Uterus (tissue), 3 donors: ENCODE measurements at regions not wholly inside any gene's neighbourhood (a gene's known extent, or its start where the extent isn't known, plus 50 kb on each side); places are given as distances from the start of the nearest gene placed in this dataset.

Experiments used
- DNase-seq, 2 donors: peaks; one replicate each; pipeline ENCODE4 v3.0.0-alpha.2; 2019 to 2020
- H3K27ac ChIP-seq, 2 donors: fragments of 200-600 bp; sonication (generic); 1 replicate in 1 of 2; 2 replicates in 1 of 2; pipeline ENCODE4 v1.5.1; 2016 to 2018
- H3K27me3 ChIP-seq, 2 donors: fragments of 200-600 bp; sonication (generic); one replicate each; pipeline ENCODE4 v1.5.1; 2018 to 2019; ENCODE audit warnings: control low read depth in 1 of 2
- H3K36me3 ChIP-seq, 2 donors: fragments of 200-600 bp; sonication (generic); one replicate each; pipeline ENCODE4 v1.5.1; 2019; ENCODE audit warnings: control low read depth in 1 of 2
- H3K4me1 ChIP-seq, 2 donors: fragments of 200-600 bp; sonication (generic); one replicate each; pipeline ENCODE4 v1.5.1; 2018 to 2019; ENCODE audit warnings: control low read depth in 1 of 2
- H3K4me3 ChIP-seq, 2 donors: fragments of 200-600 bp; sonication (generic); 1 replicate in 1 of 2; 2 replicates in 1 of 2; pipeline ENCODE4 v1.5.1; 2018 to 2019; ENCODE audit warnings: mild to moderate bottlenecking in 1 of 2
- H3K9me3 ChIP-seq, 2 donors: fragments of 200-600 bp; sonication (generic); one replicate each; pipeline ENCODE4 v1.5.1; 2019; ENCODE audit warnings: control low read depth in 1 of 2
- POLR2A ChIP-seq, 2 donors: fragments of 450-650 bp; IDR thresholded peaks; one replicate each; pipeline ENCODE4 v1.6.1; 2016; ENCODE audit warnings: antibody characterized with exemption in 2 of 2, mild to moderate bottlenecking in 1 of 2, moderate library complexity in 1 of 2
- intact Hi-C: fragments of 100-400 bp; cut with DNase I; formaldehyde crosslinking; loops from one replicate; pipeline ENCODE4 v1.15.1; 2023; ENCODE audit warnings: low total_unique reads
- TF ChIP-seq, protein P1 (sequence below), 4 experiments: fragments of 200-600 bp in 2 of 4; fragments of 450-650 bp in 2 of 4; sonication (generic) in 2 of 4; IDR thresholded peaks; one replicate each; pipeline ENCODE4 v1.5.1; 2016 to 2019; ENCODE audit warnings: antibody characterized with exemption in 4 of 4, mild to moderate bottlenecking in 2 of 4, moderate library complexity in 1 of 4
- donor health status: DM: yes; HTN: yes; CAD: no.

DNA sequence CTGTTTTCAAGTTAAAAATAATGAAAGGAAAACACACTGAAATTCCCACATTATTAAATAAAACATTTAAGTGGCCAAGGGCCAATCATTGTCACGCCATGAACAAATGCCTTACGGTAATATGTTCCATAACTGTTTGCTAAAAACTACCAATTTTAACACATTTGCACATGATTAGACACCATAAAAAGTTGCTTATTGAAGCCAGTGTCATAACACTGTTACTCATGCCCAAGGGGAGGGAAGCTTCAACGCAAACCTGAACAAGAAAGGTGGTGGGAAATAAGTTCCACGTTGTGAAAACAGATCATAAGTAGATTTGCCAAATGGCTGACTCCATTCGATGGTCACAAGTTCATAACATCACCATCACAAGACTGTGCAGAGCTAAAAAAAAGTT is 739.3 kb upstream of the FAM241A start:
- H3K9me3 ChIP-seq, result no peaks in the 10 kb centered on the region
- H3K4me1 ChIP-seq, result no peaks in the 10 kb centered on the region
- no peak overlapping the region for H3K4me3 ChIP-seq
- intact Hi-C loops, result no loop called here
- no peaks in the 10 kb centered on the region for H3K27me3 ChIP-seq
- no peaks in the 10 kb centered on the region for H3K36me3 ChIP-seq
- no peak overlapping the region for H3K27ac ChIP-seq
- TF ChIP-seq, protein P1, sequence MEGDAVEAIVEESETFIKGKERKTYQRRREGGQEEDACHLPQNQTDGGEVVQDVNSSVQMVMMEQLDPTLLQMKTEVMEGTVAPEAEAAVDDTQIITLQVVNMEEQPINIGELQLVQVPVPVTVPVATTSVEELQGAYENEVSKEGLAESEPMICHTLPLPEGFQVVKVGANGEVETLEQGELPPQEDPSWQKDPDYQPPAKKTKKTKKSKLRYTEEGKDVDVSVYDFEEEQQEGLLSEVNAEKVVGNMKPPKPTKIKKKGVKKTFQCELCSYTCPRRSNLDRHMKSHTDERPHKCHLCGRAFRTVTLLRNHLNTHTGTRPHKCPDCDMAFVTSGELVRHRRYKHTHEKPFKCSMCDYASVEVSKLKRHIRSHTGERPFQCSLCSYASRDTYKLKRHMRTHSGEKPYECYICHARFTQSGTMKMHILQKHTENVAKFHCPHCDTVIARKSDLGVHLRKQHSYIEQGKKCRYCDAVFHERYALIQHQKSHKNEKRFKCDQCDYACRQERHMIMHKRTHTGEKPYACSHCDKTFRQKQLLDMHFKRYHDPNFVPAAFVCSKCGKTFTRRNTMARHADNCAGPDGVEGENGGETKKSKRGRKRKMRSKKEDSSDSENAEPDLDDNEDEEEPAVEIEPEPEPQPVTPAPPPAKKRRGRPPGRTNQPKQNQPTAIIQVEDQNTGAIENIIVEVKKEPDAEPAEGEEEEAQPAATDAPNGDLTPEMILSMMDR (IDR thresholded peaks at IDR 0.05), result no peak
- TF ChIP-seq POLR2A (IDR thresholded peaks at IDR 0.05), result no peak
- DNase-seq, result no peak

DNA sequence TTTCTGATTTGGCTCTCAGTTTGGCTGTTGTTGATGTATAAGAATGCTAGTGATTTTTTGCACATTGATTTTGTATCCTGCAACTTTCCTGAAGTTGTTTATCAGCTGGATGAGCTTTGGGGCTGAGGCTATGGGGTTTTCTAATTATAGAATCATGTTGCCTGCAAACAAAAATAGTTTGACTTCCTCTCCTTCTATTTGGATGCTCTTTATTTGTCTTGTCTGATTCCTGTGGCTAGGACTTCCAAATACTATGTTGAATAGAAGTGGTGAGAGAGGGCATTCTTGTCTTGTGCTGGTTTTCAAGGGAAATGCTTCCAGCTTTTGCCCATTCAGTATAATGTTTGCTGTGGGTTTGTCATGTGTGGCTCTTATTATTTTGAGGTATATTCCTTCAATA is 734.7 kb upstream of the FAM241A start:
- intact Hi-C loops, result no loop called here
- H3K27me3 ChIP-seq, result no peaks in the 10 kb centered on the region
- H3K9me3 ChIP-seq, result no peaks in the 10 kb centered on the region
- DNase-seq, result no peak
- H3K4me3 ChIP-seq, result no peak overlapping the region
- no peak overlapping the region for H3K27ac ChIP-seq
- no peak for TF ChIP-seq POLR2A (IDR thresholded peaks at IDR 0.05)
- TF ChIP-seq, protein P1 (IDR thresholded peaks at IDR 0.05), result no peak
- no peaks in the 10 kb centered on the region for H3K4me1 ChIP-seq
- no peaks in the 10 kb centered on the region for H3K36me3 ChIP-seq

DNA sequence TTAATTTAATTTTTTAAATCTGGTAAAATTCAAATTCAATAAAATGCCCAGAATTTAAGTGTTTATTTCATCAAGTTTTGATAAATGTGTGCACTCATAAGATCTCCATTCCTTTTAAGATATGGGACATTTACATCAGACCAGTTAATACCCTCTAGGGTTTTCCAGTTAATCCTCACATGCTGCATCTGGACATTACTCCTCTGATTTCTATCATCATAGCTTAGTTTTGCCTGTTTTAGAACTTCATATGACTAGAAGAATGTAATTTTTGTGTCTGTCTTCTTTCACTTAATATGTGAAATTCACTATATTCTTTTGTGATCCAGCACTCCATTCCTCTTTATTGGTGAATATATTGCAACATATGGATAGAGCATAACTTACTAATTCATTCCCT is 727.7 kb upstream of the FAM241A start:
- intact Hi-C loops, result no loop called here
- Histone ChIP-seq H3K27me3 (no peaks in the 10 kb centered on the region), H3K4me3 (no peak overlapping the region), H3K9me3 (no peaks in the 10 kb centered on the region), H3K27ac (no peak overlapping the region), H3K4me1 (no peaks in the 10 kb centered on the region), H3K36me3 (no peaks in the 10 kb centered on the region)
- TF ChIP-seq, protein P1 (IDR thresholded peaks at IDR 0.05), result no peak
- TF ChIP-seq POLR2A (IDR thresholded peaks at IDR 0.05), result no peak
- DNase-seq, result no peak

DNA sequence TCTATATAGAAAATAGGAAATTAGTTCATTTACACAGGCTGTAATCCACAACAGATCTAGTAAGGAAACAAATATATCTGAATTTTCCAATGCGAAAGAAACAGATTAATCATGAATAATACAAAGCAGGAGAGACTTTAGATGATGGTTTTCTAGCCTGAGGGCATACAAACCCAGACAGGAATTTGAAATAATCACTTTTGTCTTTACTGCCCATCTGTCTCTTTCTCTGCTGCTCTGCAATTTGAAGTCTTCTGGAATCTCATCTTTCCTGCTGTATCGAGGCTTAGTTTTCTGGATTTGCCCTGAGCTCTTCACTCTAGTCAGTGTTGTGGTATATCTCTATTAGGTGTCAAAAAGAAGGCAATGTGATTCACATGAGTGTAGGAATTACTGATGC is 711.8 kb upstream of the FAM241A start:
- TF ChIP-seq, protein P1 (IDR thresholded peaks at IDR 0.05), result no peak
- TF ChIP-seq POLR2A (IDR thresholded peaks at IDR 0.05), result no peak
- DNase-seq, result no peak
- Histone ChIP-seq H3K36me3 (no peaks in the 10 kb centered on the region), H3K27ac (no peak overlapping the region), H3K27me3 (no peaks in the 10 kb centered on the region), H3K4me1 (no peaks in the 10 kb centered on the region), H3K9me3 (no peaks in the 10 kb centered on the region), H3K4me3 (no peak overlapping the region)
- intact Hi-C loops, result no loop called here

DNA sequence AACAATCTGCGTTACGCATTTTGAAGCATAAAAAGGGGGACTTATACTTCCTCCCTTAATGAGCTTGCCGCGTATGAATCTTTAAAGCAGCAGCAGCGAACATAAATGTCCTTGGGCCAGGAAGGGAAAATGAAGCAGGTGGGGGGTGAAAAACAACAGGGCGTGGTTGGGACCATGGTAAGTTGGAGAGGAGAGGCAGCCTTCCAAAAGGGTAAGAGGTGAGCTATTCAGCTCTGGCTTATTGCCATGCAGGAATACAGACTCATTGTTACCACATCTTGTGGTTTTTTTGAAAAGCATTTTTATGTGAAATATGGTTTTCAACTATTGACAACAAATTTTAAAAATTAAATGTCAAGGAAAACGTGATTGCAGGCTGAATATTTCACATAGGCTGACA is 710.7 kb upstream of the FAM241A start:
- TF ChIP-seq, protein P1 (IDR thresholded peaks at IDR 0.05), result no peak
- no peak for TF ChIP-seq POLR2A (IDR thresholded peaks at IDR 0.05)
- intact Hi-C loops, result no loop called here
- H3K4me1 ChIP-seq, result no peaks in the 10 kb centered on the region
- no peaks in the 10 kb centered on the region for H3K9me3 ChIP-seq
- no peaks in the 10 kb centered on the region for H3K27me3 ChIP-seq
- no peak for DNase-seq
- H3K4me3 ChIP-seq, result no peak overlapping the region
- no peaks in the 10 kb centered on the region for H3K36me3 ChIP-seq
- H3K27ac ChIP-seq, result no peak overlapping the region
